VCaP (cell line): ENCODE measurements at regions not wholly inside any gene's neighbourhood (a gene's known extent, or its start where the extent isn't known, plus 50 kb on each side); places are given as distances from the start of the nearest gene placed in this dataset.

Experiments
- H3K27ac ChIP-seq: fragments of 450-650 bp; 2 replicates; pipeline ENCODE4 v1.5.1; 2017
- TF ChIP-seq, protein P1 (sequence below): fragments of 450-650 bp; conservative IDR thresholded peaks from 2 replicates; pipeline ENCODE4 v1.5.1; 2017; ENCODE audit warnings: mild to moderate bottlenecking, moderate library complexity

DNA sequence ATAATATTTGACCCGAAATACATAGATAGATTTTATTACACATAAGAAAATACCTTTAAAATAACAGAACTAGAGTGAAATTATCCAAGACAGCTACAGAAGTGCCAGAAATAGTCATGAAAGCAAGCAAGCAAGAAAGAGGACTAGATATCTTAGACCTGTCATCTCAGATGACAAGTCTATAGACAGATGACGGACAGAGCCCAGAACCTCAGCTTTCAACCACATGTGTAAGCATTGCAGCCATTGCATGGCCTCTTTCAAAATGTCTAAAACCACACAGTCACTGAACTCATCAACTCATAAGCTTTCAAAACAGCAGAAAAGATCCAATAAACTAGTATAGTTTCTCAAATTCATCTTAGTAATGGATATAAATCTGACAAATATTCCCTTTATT lies 59.8 kb upstream of the FHIT start:
- TF ChIP-seq, protein P1, sequence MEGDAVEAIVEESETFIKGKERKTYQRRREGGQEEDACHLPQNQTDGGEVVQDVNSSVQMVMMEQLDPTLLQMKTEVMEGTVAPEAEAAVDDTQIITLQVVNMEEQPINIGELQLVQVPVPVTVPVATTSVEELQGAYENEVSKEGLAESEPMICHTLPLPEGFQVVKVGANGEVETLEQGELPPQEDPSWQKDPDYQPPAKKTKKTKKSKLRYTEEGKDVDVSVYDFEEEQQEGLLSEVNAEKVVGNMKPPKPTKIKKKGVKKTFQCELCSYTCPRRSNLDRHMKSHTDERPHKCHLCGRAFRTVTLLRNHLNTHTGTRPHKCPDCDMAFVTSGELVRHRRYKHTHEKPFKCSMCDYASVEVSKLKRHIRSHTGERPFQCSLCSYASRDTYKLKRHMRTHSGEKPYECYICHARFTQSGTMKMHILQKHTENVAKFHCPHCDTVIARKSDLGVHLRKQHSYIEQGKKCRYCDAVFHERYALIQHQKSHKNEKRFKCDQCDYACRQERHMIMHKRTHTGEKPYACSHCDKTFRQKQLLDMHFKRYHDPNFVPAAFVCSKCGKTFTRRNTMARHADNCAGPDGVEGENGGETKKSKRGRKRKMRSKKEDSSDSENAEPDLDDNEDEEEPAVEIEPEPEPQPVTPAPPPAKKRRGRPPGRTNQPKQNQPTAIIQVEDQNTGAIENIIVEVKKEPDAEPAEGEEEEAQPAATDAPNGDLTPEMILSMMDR, result no peak
- H3K27ac ChIP-seq, result no peak overlapping the region

DNA sequence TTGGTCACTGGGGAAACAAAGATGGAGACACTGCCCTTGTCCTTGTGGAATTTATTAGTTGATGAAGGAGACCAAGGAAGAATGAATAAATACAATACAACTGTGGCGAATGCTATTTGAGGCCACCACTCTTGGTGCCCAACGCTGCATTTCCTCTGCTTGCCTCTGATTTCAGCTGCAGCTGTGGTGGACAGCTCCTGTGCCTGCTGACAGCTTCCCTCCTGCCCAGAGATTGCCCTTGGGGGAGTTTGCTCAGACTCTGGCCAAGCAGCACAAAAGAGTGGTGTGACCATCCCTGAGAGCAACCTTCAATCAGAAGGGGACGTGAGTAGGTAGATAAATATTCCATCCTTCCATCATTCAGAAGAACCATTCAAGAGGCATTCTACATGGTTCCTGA lies 64.6 kb upstream of the FHIT start:
- TF ChIP-seq, protein P1, result no peak
- no peak overlapping the region for H3K27ac ChIP-seq

DNA sequence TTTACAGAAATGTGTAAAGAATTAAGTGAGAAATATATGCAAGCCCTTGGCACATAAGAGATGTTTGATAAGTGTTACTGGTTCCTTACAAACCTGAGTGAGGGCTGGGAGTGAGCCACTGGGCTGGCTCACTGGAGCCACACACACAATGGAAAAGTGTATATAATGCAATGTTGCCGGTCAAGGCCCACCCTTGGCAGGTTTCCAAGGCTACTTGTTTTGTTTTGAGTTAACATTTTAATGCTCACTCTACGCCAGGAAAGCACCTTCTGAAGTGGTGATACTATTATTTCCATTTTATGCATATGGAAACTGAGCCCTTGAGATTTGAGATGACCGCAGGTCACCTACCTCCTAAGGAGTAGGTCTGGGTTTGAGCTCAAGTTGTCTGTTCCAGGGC lies 71.8 kb upstream of the FHIT start:
- TF ChIP-seq, protein P1, result no peak
- H3K27ac ChIP-seq, result no peak overlapping the region

DNA sequence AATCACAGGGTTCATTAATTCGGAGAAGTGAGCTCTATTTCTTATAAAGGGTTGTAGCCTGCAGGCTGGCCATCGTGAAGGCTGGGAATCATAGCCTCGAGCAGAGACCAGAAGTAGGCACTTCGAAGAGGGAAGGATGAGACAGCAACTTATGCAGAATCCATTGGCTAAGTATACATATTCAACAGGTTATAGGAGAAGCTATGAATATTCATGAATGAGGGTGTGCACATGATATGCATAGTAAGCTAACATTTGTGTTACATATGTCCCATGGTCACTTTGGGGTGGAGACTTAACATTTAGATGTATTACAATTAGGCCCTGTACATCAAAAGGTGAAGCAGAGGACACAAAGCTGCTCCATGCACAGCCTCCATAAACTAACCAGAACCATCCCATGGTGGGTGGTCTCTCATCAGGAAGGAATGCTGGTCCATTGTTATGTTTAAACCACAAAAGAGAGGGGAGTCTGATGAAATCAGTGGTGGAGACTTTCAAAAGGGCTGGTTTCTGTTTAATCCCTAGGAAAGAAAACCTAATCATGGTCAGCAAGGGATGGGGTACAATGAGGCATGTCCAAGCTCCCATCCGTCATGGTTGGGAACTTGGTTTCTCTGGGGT lies 80.8 kb upstream of the FHIT start:
- no peak overlapping the region for H3K27ac ChIP-seq
- TF ChIP-seq, protein P1, result no peak

DNA sequence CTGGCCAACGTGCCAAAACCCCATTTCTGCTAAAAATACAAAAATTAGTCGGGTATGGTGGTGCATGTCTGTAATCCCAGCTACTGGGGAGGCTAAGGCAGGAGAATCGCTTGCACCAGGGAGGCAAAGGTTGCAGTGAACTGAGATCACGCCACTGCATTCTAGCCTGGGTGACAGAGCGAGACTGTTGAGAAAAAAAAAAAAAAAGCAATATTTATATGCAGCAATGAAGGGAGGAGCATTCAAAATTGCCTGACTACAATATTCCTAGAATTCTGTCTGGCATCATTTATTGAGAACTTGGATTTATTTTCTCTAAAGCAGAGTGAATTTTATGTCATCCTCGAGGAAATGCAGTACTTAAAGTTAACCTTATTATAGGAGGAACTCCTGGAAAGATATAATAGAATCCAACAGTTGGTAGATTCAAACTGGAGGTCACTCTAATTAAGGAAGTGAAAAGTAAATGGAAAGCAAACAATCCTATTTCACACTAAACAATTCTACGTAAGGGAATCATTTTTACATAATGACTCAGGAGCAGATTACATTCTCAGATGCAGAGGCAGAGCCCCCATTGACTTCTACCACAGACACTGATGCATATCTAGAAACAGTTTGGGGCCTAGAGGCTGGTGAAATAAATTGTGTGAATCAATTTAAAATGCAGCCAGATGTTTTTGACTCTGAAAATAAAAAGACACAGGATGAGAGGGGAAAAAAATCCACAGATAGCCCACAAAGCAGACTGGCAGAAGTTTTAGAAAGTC lies 82.1 kb upstream of the FHIT start:
- H3K27ac ChIP-seq, result no peak overlapping the region
- TF ChIP-seq, protein P1, result no peak

DNA sequence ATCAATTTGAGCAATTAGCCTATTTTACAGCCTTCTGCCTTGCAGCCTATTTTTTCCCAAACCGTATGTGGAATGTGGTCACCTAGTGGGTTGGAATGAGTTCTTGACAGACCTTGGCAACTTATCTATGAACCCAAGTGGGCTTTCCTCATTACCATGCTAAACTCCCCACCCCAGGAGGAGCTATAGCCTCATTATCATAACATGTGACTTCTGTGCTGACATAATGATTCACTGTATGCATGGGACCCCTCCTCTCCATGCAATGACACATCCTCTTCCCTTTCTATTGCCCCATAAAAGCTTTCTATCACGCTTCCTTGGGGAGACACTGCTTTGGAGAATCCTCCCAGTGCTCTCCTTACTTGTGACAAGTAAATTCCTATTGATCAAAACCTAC lies 83.5 kb upstream of the FHIT start:
- no peak overlapping the region for H3K27ac ChIP-seq
- TF ChIP-seq, protein P1, result no peak

DNA sequence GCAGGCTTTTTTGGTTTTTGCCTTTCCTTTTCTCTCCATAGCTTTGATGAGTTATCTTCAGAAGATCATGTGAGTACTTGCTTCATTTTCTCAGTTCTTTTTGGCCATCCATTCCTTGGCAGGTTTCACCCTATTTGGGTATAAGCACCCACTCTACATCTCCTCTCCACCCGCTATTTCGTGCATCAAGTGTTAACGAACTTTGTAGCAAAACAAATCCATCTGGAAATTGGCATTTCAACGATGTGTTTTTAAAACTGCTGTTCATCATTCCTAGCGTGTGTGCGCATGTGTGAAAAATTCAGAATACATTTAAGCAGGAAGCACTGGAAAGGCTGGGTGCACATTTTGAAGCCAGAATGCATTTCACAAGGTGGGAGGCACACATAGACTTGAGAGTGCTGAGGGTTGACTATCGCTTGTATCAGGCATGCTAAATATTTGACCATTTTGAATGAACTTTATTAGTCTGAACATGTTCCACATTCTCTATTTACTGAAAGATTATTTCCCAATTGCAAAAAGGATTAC lies 89.7 kb upstream of the FHIT start:
- TF ChIP-seq, protein P1, result no peak
- no peak overlapping the region for H3K27ac ChIP-seq
